HG03558 (cell line): ENCODE measurements at regions not wholly inside any gene's neighbourhood (a gene's known extent, or its start where the extent isn't known, plus 50 kb on each side); places are given as distances from the start of the nearest gene placed in this dataset.
"Not testable (repeated sequence)": the region's sequence is repeated elsewhere in the genome, so short reads cannot be mapped to it uniquely, and the experiment has no call there.

Source experiments
- ATAC-seq: cut with Tn5 transposase; IDR thresholded peaks from one replicate; pipeline ENCODE4 v1.9.1; 2021; ENCODE audit warnings: moderate number of reproducible peaks; ENCODE audit not compliant: unreplicated experiment; ENCODE audit errors: extremely low read depth

GRCh38 chr3:162665684-162666391 lies 1169.2 kb downstream of the OTOL1 start:
- no peak for ATAC-seq

- no peak for ATAC-seq
Measured at GRCh38 chr3:162666835-162667234, 1170.2 kb downstream of the OTOL1 start.

- ATAC-seq: no peak
Measured at GRCh38 chr3:162670181-162670580, 1173.6 kb downstream of the OTOL1 start.

GRCh38 chr3:162677475-162677874 lies 1180.9 kb downstream of the OTOL1 start:
- ATAC-seq: no peak

GRCh38 chr3:162678941-162679340 lies 1182.3 kb downstream of the OTOL1 start:
- ATAC-seq: no peak

- ATAC-seq: no peak
Measured at GRCh38 chr3:162684260-162684659, 1187.7 kb downstream of the OTOL1 start.

- ATAC-seq: no peak
Measured at GRCh38 chr3:162699291-162699690, 1202.7 kb downstream of the OTOL1 start.

- ATAC-seq: no peak
Measured at GRCh38 chr3:162701211-162701610, 1204.6 kb downstream of the OTOL1 start.

GRCh38 chr3:162702768-162703385 lies 1206.3 kb downstream of the OTOL1 start:
- ATAC-seq: no peak

GRCh38 chr3:162704238-162704637 lies 1207.6 kb downstream of the OTOL1 start:
- ATAC-seq: no peak

GRCh38 chr3:162704799-162705385 lies 1208.3 kb downstream of the OTOL1 start:
- ATAC-seq: no peak

- ATAC-seq: not testable (repeated sequence)
Measured at GRCh38 chr3:162708394-162708793, 1211.8 kb downstream of the OTOL1 start.

GRCh38 chr3:162708942-162709706 lies 1212.5 kb downstream of the OTOL1 start:
- not testable (repeated sequence) for ATAC-seq

GRCh38 chr3:162710332-162711112 lies 1213.9 kb downstream of the OTOL1 start:
- no peak for ATAC-seq

- not testable (repeated sequence) for ATAC-seq
Measured at GRCh38 chr3:162717074-162717473, 1220.5 kb downstream of the OTOL1 start.

GRCh38 chr3:162718697-162719096 lies 1222.1 kb downstream of the OTOL1 start:
- ATAC-seq: no peak

GRCh38 chr3:162719684-162720341 lies 1223.2 kb downstream of the OTOL1 start:
- ATAC-seq: no peak

- no peak for ATAC-seq
Measured at GRCh38 chr3:162721736-162722135, 1225.1 kb downstream of the OTOL1 start.

GRCh38 chr3:162722337-162722736 lies 1225.7 kb downstream of the OTOL1 start:
- no peak for ATAC-seq

- not testable (repeated sequence) for ATAC-seq
Measured at GRCh38 chr3:162722796-162723195, 1226.2 kb downstream of the OTOL1 start.
